HEK293 (cell line): ENCODE measurements at regions not wholly inside any gene's neighbourhood (a gene's known extent, or its start where the extent isn't known, plus 50 kb on each side); places are given as distances from the start of the nearest gene placed in this dataset.

Experiments
- CTCF ChIA-PET: fragments of 350-600 bp; formaldehyde crosslinking; extraction: SDS; loops from one replicate; lab custom pipeline; 2021; ENCODE audit warnings: antibody characterized with exemption; lab: Yijun Ruan, JAX
- POLR2A ChIA-PET: fragments of 300-600 bp; formaldehyde crosslinking; extraction: SDS; loops from one replicate; lab custom pipeline; 2020; ENCODE audit warnings: antibody characterized with exemption, inconsistent platforms; lab: Yijun Ruan, JAX
- H3K27ac ChIP-seq: fragments of 200-500 bp; sonication (Bioruptor generic); 2 replicates; pipeline ENCODE4 v1.5.1; 2014; ENCODE audit warnings: low read depth, low read length, control low read depth, inconsistent platforms; ENCODE audit errors: extremely low read depth
- H3K36me3 ChIP-seq, 2 experiments: fragments of 200-500 bp in 1 of 2; sonication (Bioruptor generic) in 1 of 2; 1 replicate in 1 of 2; 2 replicates in 1 of 2; pipeline ENCODE4 v1.5.1; 2014 to 2017; ENCODE audit warnings: inconsistent platforms in 2 of 2, low read length in 2 of 2; ENCODE audit not compliant: control insufficient read depth in 2 of 2, insufficient read depth in 1 of 2
- H3K4me1 ChIP-seq: fragments of 200-500 bp; sonication (Bioruptor generic); 2 replicates; pipeline ENCODE4 v1.5.1; 2014; ENCODE audit warnings: mild to moderate bottlenecking, low read length, inconsistent platforms; ENCODE audit not compliant: control insufficient read depth, insufficient read depth
- H3K4me3 ChIP-seq: 2 replicates; pipeline ENCODE4 v1.5.1; 2011; ENCODE audit warnings: low read depth, mild to moderate bottlenecking, control low read depth, low read length, moderate library complexity
- H3K9me3 ChIP-seq: fragments of 200-500 bp; sonication (Bioruptor generic); 2 replicates; pipeline ENCODE4 v1.5.1; 2014; ENCODE audit warnings: low read depth, low read length, inconsistent platforms; ENCODE audit not compliant: control insufficient read depth, insufficient read depth
- AEBP2 ChIP-seq: fragments of 450-650 bp; formaldehyde crosslinking; IDR thresholded peaks from 2 replicates; pipeline ENCODE4 v1.5.1; 2016; ENCODE audit warnings: missing biosample characterization, missing genetic modification characterization, borderline replicate concordance
- ATF2 ChIP-seq: fragments of 450-650 bp; formaldehyde crosslinking; IDR thresholded peaks from 2 replicates; pipeline ENCODE4 v1.5.1; 2016; ENCODE audit warnings: missing biosample characterization, missing genetic modification characterization, low read depth
- HIC1 ChIP-seq: fragments of 450-650 bp; formaldehyde crosslinking; IDR thresholded peaks from 2 replicates; pipeline ENCODE4 v1.5.1; 2016; ENCODE audit warnings: missing biosample characterization, missing genetic modification characterization
- HOXC10 ChIP-seq: sonication (generic); formaldehyde crosslinking; IDR thresholded peaks from 2 replicates; pipeline ENCODE4 v1.8.1; 2023; ENCODE audit warnings: mild to moderate bottlenecking, missing genetic modification reagents
- HOXD13 ChIP-seq: sonication (generic); formaldehyde crosslinking; IDR thresholded peaks from 2 replicates; pipeline ENCODE4 v1.8.0; 2022; ENCODE audit warnings: missing genetic modification reagents, borderline replicate concordance
- KLF1 ChIP-seq: fragments of 450-650 bp; formaldehyde crosslinking; IDR thresholded peaks from 2 replicates; pipeline ENCODE4 v1.5.1; 2016; ENCODE audit warnings: missing biosample characterization, missing genetic modification characterization
- PBX3 ChIP-seq: sonication (generic); formaldehyde crosslinking; IDR thresholded peaks from 2 replicates; pipeline ENCODE4 v1.8.1; 2022; ENCODE audit warnings: mild to moderate bottlenecking, moderate library complexity, missing genetic modification reagents
- REPIN1 ChIP-seq: fragments of 450-650 bp; formaldehyde crosslinking; IDR thresholded peaks from 2 replicates; pipeline ENCODE4 v1.5.1; 2017; ENCODE audit warnings: missing biosample characterization, missing genetic modification characterization, low read depth
- TRIM28 ChIP-seq: IDR thresholded peaks from 2 replicates; pipeline ENCODE4 v1.6.1; 2011; ENCODE audit warnings: low read length, control low read depth, borderline replicate concordance
- YY2 ChIP-seq: fragments of 450-650 bp; formaldehyde crosslinking; IDR thresholded peaks from 2 replicates; pipeline ENCODE4 v1.5.1; 2016; ENCODE audit warnings: missing biosample characterization, missing genetic modification characterization
- ZBTB20 ChIP-seq: fragments of 450-650 bp; formaldehyde crosslinking; IDR thresholded peaks from 2 replicates; pipeline ENCODE4 v1.5.1; 2016; ENCODE audit warnings: missing biosample characterization, missing genetic modification characterization
- ZFP3 ChIP-seq: fragments of 450-650 bp; formaldehyde crosslinking; IDR thresholded peaks from 2 replicates; pipeline ENCODE4 v1.5.1; 2016; ENCODE audit warnings: low read depth, missing biosample characterization, missing genetic modification characterization
- ZNF211 ChIP-seq: fragments of 450-650 bp; formaldehyde crosslinking; IDR thresholded peaks from 2 replicates; pipeline ENCODE4 v1.5.1; 2016; ENCODE audit warnings: low read depth, missing biosample characterization, missing genetic modification characterization
- ZNF24 ChIP-seq: fragments of 450-650 bp; formaldehyde crosslinking; IDR thresholded peaks from 2 replicates; pipeline ENCODE4 v1.5.1; 2016; ENCODE audit warnings: missing biosample characterization, missing genetic modification characterization
- ZNF324 ChIP-seq: fragments of 450-650 bp; formaldehyde crosslinking; IDR thresholded peaks from 2 replicates; pipeline ENCODE4 v1.5.1; 2016; ENCODE audit warnings: missing biosample characterization, missing genetic modification characterization
- ZNF48 ChIP-seq: fragments of 450-650 bp; formaldehyde crosslinking; IDR thresholded peaks from 2 replicates; pipeline ENCODE4 v1.5.1; 2016; ENCODE audit warnings: missing biosample characterization, missing genetic modification characterization
- ZNF548 ChIP-seq: fragments of 450-650 bp; formaldehyde crosslinking; IDR thresholded peaks from 2 replicates; pipeline ENCODE4 v1.5.1; 2016; ENCODE audit warnings: missing biosample characterization, missing genetic modification characterization
- ZNF596 ChIP-seq: fragments of 450-650 bp; IDR thresholded peaks from 2 replicates; pipeline ENCODE4 v1.5.0; 2018; ENCODE audit warnings: missing biosample characterization, mild to moderate bottlenecking, missing genetic modification characterization, moderate library complexity
- ZNF629 ChIP-seq: fragments of 450-650 bp; formaldehyde crosslinking; IDR thresholded peaks from 2 replicates; pipeline ENCODE4 v1.5.1; 2017; ENCODE audit warnings: missing biosample characterization, missing genetic modification characterization
- ZNF76 ChIP-seq: fragments of 450-650 bp; formaldehyde crosslinking; IDR thresholded peaks from 2 replicates; pipeline ENCODE4; 2016; ENCODE audit warnings: low read depth, missing biosample characterization, missing genetic modification characterization, borderline replicate concordance
- ZSCAN23 ChIP-seq: fragments of 450-650 bp; formaldehyde crosslinking; IDR thresholded peaks from 2 replicates; pipeline ENCODE4 v1.5.1; 2016; ENCODE audit warnings: missing biosample characterization, missing genetic modification characterization
- TF ChIP-seq, protein P1 (sequence below): fragments of 450-650 bp; formaldehyde crosslinking; conservative IDR thresholded peaks from 2 replicates; pipeline ENCODE4 v1.5.1; 2016; ENCODE audit warnings: low read depth, missing biosample characterization, missing genetic modification characterization

DNA sequence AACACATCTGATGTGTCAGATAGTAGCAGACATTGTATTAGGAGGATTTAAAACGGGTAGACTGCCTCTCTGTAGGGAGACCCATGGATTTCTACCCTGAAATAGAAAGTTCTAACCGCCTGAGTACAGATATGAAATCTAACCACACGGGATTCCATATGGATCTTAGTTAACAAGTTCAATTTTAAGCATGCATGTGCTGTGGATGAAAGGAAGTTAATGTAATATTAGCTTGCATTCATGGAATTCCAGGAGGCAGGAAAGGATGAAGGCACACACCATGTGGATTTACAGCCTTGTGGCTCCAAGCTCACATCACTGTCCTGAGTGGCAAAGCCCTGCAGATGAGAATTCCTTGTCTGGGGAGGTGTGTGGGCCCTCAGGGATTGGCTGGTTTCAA is 120.6 kb upstream of the IRS2 start (continued):
- TF ChIP-seq, protein P1, sequence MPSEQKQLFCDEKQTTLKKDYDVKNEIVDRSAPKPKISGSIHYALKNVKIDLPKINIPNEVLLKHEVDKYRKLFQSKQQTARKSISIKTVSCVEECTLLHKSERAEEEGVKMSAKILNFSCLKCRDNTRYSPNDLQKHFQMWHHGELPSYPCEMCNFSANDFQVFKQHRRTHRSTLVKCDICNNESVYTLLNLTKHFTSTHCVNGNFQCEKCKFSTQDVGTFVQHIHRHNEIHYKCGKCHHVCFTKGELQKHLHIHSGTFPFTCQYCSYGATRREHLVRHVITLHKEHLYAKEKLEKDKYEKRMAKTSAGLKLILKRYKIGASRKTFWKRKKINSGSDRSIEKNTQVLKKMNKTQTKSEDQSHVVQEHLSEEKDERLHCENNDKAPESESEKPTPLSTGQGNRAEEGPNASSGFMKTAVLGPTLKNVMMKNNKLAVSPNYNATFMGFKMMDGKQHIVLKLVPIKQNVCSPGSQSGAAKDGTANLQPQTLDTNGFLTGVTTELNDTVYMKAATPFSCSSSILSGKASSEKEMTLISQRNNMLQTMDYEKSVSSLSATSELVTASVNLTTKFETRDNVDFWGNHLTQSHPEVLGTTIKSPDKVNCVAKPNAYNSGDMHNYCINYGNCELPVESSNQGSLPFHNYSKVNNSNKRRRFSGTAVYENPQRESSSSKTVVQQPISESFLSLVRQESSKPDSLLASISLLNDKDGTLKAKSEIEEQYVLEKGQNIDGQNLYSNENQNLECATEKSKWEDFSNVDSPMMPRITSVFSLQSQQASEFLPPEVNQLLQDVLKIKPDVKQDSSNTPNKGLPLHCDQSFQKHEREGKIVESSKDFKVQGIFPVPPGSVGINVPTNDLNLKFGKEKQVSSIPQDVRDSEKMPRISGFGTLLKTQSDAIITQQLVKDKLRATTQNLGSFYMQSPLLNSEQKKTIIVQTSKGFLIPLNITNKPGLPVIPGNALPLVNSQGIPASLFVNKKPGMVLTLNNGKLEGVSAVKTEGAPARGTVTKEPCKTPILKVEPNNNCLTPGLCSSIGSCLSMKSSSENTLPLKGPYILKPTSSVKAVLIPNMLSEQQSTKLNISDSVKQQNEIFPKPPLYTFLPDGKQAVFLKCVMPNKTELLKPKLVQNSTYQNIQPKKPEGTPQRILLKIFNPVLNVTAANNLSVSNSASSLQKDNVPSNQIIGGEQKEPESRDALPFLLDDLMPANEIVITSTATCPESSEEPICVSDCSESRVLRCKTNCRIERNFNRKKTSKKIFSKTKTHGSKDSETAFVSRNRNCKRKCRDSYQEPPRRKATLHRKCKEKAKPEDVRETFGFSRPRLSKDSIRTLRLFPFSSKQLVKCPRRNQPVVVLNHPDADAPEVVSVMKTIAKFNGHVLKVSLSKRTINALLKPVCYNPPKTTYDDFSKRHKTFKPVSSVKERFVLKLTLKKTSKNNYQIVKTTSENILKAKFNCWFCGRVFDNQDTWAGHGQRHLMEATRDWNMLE, result no peak

DNA sequence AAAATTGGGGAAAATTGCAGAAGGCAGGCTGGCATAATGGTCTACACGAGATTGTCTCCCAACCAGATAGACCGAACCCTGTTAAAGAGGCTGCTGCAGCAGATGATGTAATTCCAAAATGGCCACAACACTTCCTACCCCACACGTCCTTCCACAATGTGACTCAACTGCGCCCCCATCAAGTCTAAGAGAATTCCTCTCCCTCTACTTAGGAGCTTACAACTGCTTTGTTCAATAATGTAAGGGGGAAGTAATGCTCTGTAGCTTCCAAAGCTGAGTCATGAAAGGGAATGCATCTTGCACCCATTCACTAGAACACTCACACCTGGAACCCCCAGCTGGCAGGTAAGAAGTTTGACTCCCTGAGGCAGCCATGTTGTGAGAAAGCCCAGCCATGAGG is 117.8 kb upstream of the IRS2 start:
- Histone ChIP-seq H3K9me3 (no peaks in the 10 kb centered on the region), H3K4me3 (no peak overlapping the region), H3K27ac (no peak overlapping the region), H3K4me1 (no peaks in the 10 kb centered on the region), H3K36me3 (no peaks in the 10 kb centered on the region)
- ChIA-PET POLR2A (no interaction called here), CTCF (no interaction called here)
- TF ChIP-seq ZNF24 (no peak), ATF2 (0 out of 2 replicates have a peak, but pooled peaks have one; percentile 39), ZNF596 (tag by site-specific recombination) (no peak), TRIM28 (no peak), HIC1 (tag by site-specific recombination) (no peak), REPIN1 (tag by site-specific recombination) (no peak), ZFP3 (no peak), PBX3 (CRISPR knock-in tag) (no peak)

DNA sequence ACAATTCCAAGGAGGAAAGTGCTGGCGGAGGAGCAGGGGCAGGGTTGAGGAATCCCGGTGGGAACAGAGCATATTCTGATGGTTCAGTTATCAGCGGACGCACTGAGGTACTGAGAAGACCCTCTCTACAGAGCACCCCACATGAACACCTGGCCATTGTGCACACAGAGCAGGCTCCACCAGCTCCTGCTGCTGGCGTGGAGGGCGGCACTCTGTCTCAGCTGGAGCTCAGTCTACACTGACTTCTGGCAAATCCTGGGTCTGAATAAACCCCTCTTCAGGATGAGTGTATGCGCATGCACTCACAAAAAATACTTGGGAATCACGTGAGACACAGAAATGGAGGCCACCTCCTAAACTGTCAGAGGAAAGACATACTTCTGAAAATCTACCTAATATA is 114.4 kb upstream of the IRS2 start:
- H3K4me1 ChIP-seq, result no peaks in the 10 kb centered on the region
- POLR2A ChIA-PET, result no interaction called here
- H3K36me3 ChIP-seq, result no peaks in the 10 kb centered on the region
- TF ChIP-seq HOXD13 (CRISPR knock-in tag), result no peak
- TF ChIP-seq ZNF629 (tag by site-specific recombination), result no peak
- no peak for TF ChIP-seq ZBTB20 (tag by site-specific recombination)
- TF ChIP-seq ZNF548 (tag by site-specific recombination), result no peak
- no peak for TF ChIP-seq ZSCAN23
- TF ChIP-seq HOXC10 (CRISPR knock-in tag), result no peak
- TF ChIP-seq ZNF48 (tag by site-specific recombination), result no peak
- TF ChIP-seq ZNF324 (tag by site-specific recombination), result no peak
- TF ChIP-seq ZNF76, result no peak
- no peak for TF ChIP-seq ZNF211 (tag by site-specific recombination)
- TF ChIP-seq KLF1, result no peak
- no peak for TF ChIP-seq AEBP2 (tag by site-specific recombination)
- TF ChIP-seq YY2 (tag by site-specific recombination), result no peak
- H3K9me3 ChIP-seq, result no peaks in the 10 kb centered on the region
- no peak overlapping the region for H3K27ac ChIP-seq
- no peak overlapping the region for H3K4me3 ChIP-seq
- CTCF ChIA-PET, result no interaction called here
